Glutamatergic neuron (in vitro differentiated cells): ENCODE measurements at regions not wholly inside any gene's neighbourhood (a gene's known extent, or its start where the extent isn't known, plus 50 kb on each side); places are given as distances from the start of the nearest gene placed in this dataset.
"Not testable (repeated sequence)": the region's sequence is repeated elsewhere in the genome, so short reads cannot be mapped to it uniquely, and the experiment has no call there.

Experiments
- DNase-seq: peaks from one replicate; pipeline ENCODE4 v3.0.0; 2022
- H3K27ac Mint-ChIP-seq: one replicate; pipeline ENCODE4 v1.8.0; 2020; ENCODE audit warnings: mild to moderate bottlenecking, mixed read lengths, inconsistent platforms; ENCODE audit not compliant: unreplicated experiment
- H3K27me3 Mint-ChIP-seq: one replicate; pipeline ENCODE4 v1.8.0; 2020; ENCODE audit warnings: mild to moderate bottlenecking, moderate library complexity, mixed read lengths, inconsistent platforms; ENCODE audit not compliant: unreplicated experiment
- H3K36me3 Mint-ChIP-seq: one replicate; pipeline ENCODE4 v1.8.0; 2020; ENCODE audit warnings: mild to moderate bottlenecking, mixed read lengths, inconsistent platforms; ENCODE audit not compliant: unreplicated experiment
- H3K4me1 Mint-ChIP-seq: one replicate; pipeline ENCODE4 v1.8.0; 2020; ENCODE audit warnings: mild to moderate bottlenecking, low read depth, mixed read lengths, inconsistent platforms; ENCODE audit not compliant: unreplicated experiment
- H3K4me3 Mint-ChIP-seq: one replicate; pipeline ENCODE4 v1.8.0; 2020; ENCODE audit warnings: mild to moderate bottlenecking, mixed read lengths, inconsistent platforms; ENCODE audit not compliant: unreplicated experiment
- H3K9me3 Mint-ChIP-seq: one replicate; pipeline ENCODE4 v1.8.0; 2020; ENCODE audit warnings: mild to moderate bottlenecking, moderate library complexity, mixed read lengths, inconsistent platforms; ENCODE audit not compliant: unreplicated experiment
- TF ChIP-seq, protein P1 (sequence below): fragments of 200-600 bp; sonication (generic); IDR thresholded peaks from one replicate; pipeline ENCODE4 v1.5.0; 2021; ENCODE audit not compliant: partially characterized antibody, unreplicated experiment

DNA sequence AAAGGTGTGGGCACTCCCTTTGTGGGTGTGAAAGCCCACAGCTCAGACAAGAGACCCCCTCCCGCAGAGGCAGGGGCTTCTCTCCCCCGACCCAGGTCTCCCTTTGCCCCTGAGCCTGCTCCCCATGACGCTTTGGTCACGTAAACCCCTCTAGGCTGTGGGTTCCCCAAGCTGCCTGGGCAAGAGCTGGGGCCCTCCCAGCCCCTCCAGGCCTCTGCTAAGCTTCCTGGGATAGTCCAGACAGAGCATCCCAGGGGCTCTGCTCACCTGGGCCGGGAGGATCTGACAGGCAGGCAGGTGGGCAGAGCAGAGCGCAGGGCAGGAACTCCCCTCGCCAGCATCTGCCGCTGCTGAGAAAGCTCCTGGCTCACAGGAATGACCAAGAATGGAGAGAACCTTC lies 177.3 kb downstream of the BANP start:
- TF ChIP-seq, protein P1, sequence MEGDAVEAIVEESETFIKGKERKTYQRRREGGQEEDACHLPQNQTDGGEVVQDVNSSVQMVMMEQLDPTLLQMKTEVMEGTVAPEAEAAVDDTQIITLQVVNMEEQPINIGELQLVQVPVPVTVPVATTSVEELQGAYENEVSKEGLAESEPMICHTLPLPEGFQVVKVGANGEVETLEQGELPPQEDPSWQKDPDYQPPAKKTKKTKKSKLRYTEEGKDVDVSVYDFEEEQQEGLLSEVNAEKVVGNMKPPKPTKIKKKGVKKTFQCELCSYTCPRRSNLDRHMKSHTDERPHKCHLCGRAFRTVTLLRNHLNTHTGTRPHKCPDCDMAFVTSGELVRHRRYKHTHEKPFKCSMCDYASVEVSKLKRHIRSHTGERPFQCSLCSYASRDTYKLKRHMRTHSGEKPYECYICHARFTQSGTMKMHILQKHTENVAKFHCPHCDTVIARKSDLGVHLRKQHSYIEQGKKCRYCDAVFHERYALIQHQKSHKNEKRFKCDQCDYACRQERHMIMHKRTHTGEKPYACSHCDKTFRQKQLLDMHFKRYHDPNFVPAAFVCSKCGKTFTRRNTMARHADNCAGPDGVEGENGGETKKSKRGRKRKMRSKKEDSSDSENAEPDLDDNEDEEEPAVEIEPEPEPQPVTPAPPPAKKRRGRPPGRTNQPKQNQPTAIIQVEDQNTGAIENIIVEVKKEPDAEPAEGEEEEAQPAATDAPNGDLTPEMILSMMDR, result no peak
- H3K4me3 Mint-ChIP-seq, result no peak overlapping the region
- H3K27ac Mint-ChIP-seq, result no peak overlapping the region
- H3K9me3 Mint-ChIP-seq, result peaks cover 2% of the 10 kb centered on the region
- DNase-seq, result no peak
- peaks cover 11% of the 10 kb centered on the region for H3K27me3 Mint-ChIP-seq
- no peaks in the 10 kb centered on the region for H3K36me3 Mint-ChIP-seq
- H3K4me1 Mint-ChIP-seq, result peaks cover 8% of the 10 kb centered on the region

DNA sequence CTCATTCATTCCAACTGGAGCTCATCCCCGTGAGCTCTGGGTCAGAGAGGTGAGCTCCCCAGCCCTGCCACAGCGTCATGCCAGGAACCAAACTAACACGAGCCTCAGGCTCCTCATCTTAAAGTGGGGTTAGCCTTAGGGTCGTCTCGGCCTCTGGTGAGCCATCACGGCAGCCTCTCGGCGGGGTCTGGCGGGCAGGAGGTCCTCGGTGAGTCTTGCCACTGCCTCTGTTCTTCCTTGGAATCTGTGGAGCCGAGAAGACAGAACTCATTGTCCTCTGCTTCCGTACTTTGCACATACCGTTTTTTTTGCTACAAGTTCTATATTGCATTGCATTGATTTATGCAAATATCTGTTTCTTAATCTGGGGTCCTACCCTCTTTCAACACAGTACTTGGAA lies 177.9 kb downstream of the BANP start:
- not testable (repeated sequence) for H3K9me3 Mint-ChIP-seq, DNase-seq, H3K4me3 Mint-ChIP-seq, H3K27ac Mint-ChIP-seq, H3K36me3 Mint-ChIP-seq
- peaks cover 11% of the 10 kb centered on the region for H3K4me1 Mint-ChIP-seq
- peaks cover 11% of the 10 kb centered on the region for H3K27me3 Mint-ChIP-seq

DNA sequence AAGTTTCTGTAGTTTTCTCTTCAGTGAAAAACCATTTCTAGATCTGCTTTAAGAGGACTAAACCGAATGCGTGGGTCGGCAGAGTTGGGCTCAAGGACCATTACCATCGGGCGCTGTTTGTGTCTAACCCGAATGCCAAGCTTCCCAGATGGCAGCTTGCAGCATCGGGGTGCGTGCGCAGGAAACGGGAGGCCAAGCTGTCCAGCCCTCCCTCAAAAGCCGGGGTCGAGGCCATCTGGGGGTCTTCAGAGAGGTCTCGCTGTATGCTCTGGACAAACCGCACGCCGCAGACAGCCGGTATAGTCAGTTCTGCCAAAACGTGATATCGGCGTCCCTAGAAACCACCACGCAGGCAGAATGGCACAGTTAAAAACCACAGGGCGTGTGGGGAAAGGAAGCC lies 178.8 kb downstream of the BANP start:
- TF ChIP-seq, protein P1, result no peak
- peaks cover 6% of the 10 kb centered on the region for H3K9me3 Mint-ChIP-seq
- H3K4me1 Mint-ChIP-seq, result peaks cover 14% of the 10 kb centered on the region
- H3K4me3 Mint-ChIP-seq, result no peak overlapping the region
- no peak for DNase-seq
- peaks cover 11% of the 10 kb centered on the region for H3K27me3 Mint-ChIP-seq
- H3K27ac Mint-ChIP-seq, result no peak overlapping the region
- H3K36me3 Mint-ChIP-seq, result no peaks in the 10 kb centered on the region

DNA sequence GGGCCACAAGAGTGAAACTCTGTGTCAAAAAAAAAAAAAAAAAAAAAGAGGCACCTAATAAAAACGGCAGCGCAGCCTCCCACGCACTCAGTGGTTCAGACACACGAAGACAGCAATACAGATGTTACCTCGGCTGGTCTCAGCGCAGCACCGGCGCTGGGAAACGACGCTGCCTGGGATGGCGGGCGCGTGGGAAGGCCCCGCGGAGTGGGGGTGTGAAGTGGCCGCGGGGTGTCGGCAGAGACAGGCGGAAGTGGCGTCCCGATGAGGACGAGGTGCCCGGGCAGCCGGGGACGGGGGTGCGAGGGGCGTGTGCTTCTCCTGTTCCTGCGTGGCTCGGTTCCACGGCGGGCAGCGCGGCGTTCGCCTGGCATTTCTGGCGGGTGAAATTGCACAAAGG lies 179.4 kb downstream of the BANP start:
- H3K27ac Mint-ChIP-seq, result no peak overlapping the region
- H3K4me1 Mint-ChIP-seq, result peaks cover 17% of the 10 kb centered on the region
- H3K27me3 Mint-ChIP-seq, result peaks cover 11% of the 10 kb centered on the region
- DNase-seq, result no peak
- no peak overlapping the region for H3K4me3 Mint-ChIP-seq
- peaks cover 9% of the 10 kb centered on the region for H3K9me3 Mint-ChIP-seq
- H3K36me3 Mint-ChIP-seq, result no peaks in the 10 kb centered on the region
- TF ChIP-seq, protein P1, result no peak

DNA sequence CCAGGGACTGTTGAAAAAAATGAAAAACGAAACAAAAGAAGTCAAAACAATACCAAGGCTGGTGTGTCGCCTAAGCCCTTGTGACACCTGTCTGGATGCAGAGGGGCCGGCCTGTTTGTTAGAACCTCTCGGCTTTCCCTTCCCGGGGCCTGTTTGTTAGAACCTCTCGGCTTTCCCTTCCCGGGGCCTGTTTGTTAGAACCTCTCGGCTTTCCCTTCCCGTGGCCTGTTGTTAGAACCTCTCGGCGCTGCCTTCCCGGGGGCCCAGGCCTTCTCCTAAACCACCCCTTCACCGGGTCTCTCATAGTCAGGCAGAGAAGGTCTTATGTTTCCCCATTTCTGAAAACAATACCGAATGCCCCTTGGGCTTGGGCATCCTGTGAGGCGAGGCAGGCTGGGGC lies 180.0 kb downstream of the BANP start:
- peaks cover 17% of the 10 kb centered on the region for H3K4me1 Mint-ChIP-seq
- TF ChIP-seq, protein P1, result no peak
- no peak for DNase-seq
- no peak overlapping the region for H3K27ac Mint-ChIP-seq
- no peak overlapping the region for H3K4me3 Mint-ChIP-seq
- H3K36me3 Mint-ChIP-seq, result no peaks in the 10 kb centered on the region
- H3K9me3 Mint-ChIP-seq, result peaks cover 13% of the 10 kb centered on the region
- H3K27me3 Mint-ChIP-seq, result peaks cover 13% of the 10 kb centered on the region

DNA sequence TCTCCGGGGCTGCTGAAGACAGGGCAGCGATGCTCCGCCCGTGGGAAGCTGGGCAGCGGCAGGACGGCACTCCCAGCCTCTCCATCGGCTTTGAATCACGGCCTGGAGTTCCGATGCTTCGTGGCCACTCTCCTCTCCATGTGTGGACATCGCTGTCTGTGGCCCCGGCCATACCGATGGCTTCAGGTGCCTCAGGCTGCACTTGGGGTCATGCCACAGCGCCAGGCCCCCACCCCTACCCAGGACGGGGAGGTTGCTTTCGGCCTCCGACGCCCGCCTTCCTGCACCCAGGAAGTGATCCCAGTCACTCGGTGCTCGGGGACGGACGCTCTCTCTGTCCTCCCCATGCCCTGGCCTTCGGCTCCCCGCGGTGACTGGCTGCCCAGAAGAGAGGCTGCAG lies 180.7 kb downstream of the BANP start:
- H3K9me3 Mint-ChIP-seq, result peaks cover 19% of the 10 kb centered on the region
- peaks cover 17% of the 10 kb centered on the region for H3K27me3 Mint-ChIP-seq
- DNase-seq, result no peak
- TF ChIP-seq, protein P1, result no peak
- no peak overlapping the region for H3K4me3 Mint-ChIP-seq
- no peak overlapping the region for H3K27ac Mint-ChIP-seq
- peaks cover 23% of the 10 kb centered on the region for H3K4me1 Mint-ChIP-seq
- H3K36me3 Mint-ChIP-seq, result no peaks in the 10 kb centered on the region
